HG03066 (cell line): ENCODE measurements at regions not wholly inside any gene's neighbourhood (a gene's known extent, or its start where the extent isn't known, plus 50 kb on each side); places are given as distances from the start of the nearest gene placed in this dataset.

Experiments used
- ATAC-seq: cut with Tn5 transposase; IDR thresholded peaks from one replicate; pipeline ENCODE4 v1.9.1; 2021; ENCODE audit warnings: low read depth; ENCODE audit not compliant: unreplicated experiment

GRCh38 chr6:104579310-104579863, 280.3 kb downstream of the HACE1 start:
- ATAC-seq, result no peak

- no peak for ATAC-seq
Observed at GRCh38 chr6:104575536-104575935, 284.2 kb downstream of the HACE1 start.

- no peak for ATAC-seq
Observed at GRCh38 chr6:104574135-104574750, 285.5 kb downstream of the HACE1 start.

GRCh38 chr6:104573350-104573749, 286.4 kb downstream of the HACE1 start:
- no peak for ATAC-seq

- no peak for ATAC-seq
Observed at GRCh38 chr6:104572901-104573300, 286.8 kb downstream of the HACE1 start.

GRCh38 chr6:104566411-104566810, 293.3 kb downstream of the HACE1 start:
- no peak for ATAC-seq

- no peak for ATAC-seq
Observed at GRCh38 chr6:104563306-104563705, 296.4 kb downstream of the HACE1 start.

GRCh38 chr6:104559435-104560202, 300.1 kb downstream of the HACE1 start:
- no peak for ATAC-seq

GRCh38 chr6:104558746-104559145, 301.0 kb downstream of the HACE1 start:
- ATAC-seq, result no peak

- no peak for ATAC-seq
Observed at GRCh38 chr6:104548297-104548696, 311.4 kb downstream of the HACE1 start.

GRCh38 chr6:104541411-104541810, 318.3 kb downstream of the HACE1 start:
- no peak for ATAC-seq

- ATAC-seq, result no peak
Observed at GRCh38 chr6:104540743-104541142, 319.0 kb downstream of the HACE1 start.

- ATAC-seq, result no peak
Observed at GRCh38 chr6:104539173-104539572, 320.5 kb downstream of the HACE1 start.

- ATAC-seq, result no peak
Observed at GRCh38 chr6:104537872-104538271, 321.8 kb downstream of the HACE1 start.

GRCh38 chr6:104537180-104537579, 322.5 kb downstream of the HACE1 start:
- ATAC-seq, result no peak

GRCh38 chr6:104532462-104532861, 327.3 kb downstream of the HACE1 start:
- no peak for ATAC-seq

- ATAC-seq, result no peak
Observed at GRCh38 chr6:104531646-104532045, 328.1 kb downstream of the HACE1 start.

GRCh38 chr6:104527761-104528415, 331.8 kb downstream of the HACE1 start:
- ATAC-seq, result no peak

GRCh38 chr6:104527311-104527710, 332.4 kb downstream of the HACE1 start:
- no peak for ATAC-seq

GRCh38 chr6:104526376-104526775, 333.3 kb downstream of the HACE1 start:
- no peak for ATAC-seq

GRCh38 chr6:104525677-104526322, 333.9 kb downstream of the HACE1 start:
- ATAC-seq, result peak; percentile 99
